Vagina (tissue), 2 donors: ENCODE measurements at regions not wholly inside any gene's neighbourhood (a gene's known extent, or its start where the extent isn't known, plus 50 kb on each side); places are given as distances from the start of the nearest gene placed in this dataset.

Source experiments
- DNase-seq, 2 donors: peaks; one replicate each; pipeline ENCODE4 v3.0.0-alpha.2; 2017; ENCODE audit errors: extremely low spot score in 2 of 2
- H3K27ac ChIP-seq: fragments of 200-600 bp; sonication (generic); one replicate; pipeline ENCODE4 v1.5.1; 2019
- H3K27me3 ChIP-seq: fragments of 200-600 bp; sonication (generic); one replicate; pipeline ENCODE4 v1.5.1; 2019
- H3K36me3 ChIP-seq, 2 donors: fragments of 200-600 bp; sonication (generic); one replicate each; pipeline ENCODE4 v1.5.1; 2017 to 2019
- H3K4me1 ChIP-seq: fragments of 200-600 bp; sonication (generic); one replicate; pipeline ENCODE4 v1.5.1; 2019
- H3K4me3 ChIP-seq, 2 donors: fragments of 200-600 bp; sonication (generic); 1 replicate in 1 of 2; 2 replicates in 1 of 2; pipeline ENCODE4 v1.5.1; 2016 to 2019
- H3K9me3 ChIP-seq: fragments of 200-600 bp; sonication (generic); one replicate; pipeline ENCODE4 v1.5.1; 2019
- POLR2A ChIP-seq, 2 donors: fragments of 450-650 bp; IDR thresholded peaks; one replicate each; pipeline ENCODE4 v1.6.1; 2017; ENCODE audit warnings: antibody characterized with exemption in 2 of 2, mild to moderate bottlenecking in 2 of 2, moderate library complexity in 2 of 2
- POLR2AphosphoS5 ChIP-seq, 2 donors: sonication (generic); formaldehyde crosslinking; IDR thresholded peaks; one replicate each; pipeline ENCODE4 v1.9.0; 2017; ENCODE audit warnings: antibody characterized with exemption in 2 of 2, mild to moderate bottlenecking in 2 of 2, low read depth in 1 of 2; ENCODE audit not compliant: insufficient read depth in 1 of 2
- intact Hi-C: fragments of 100-400 bp; cut with DNase I; formaldehyde crosslinking; loops from one replicate; pipeline ENCODE4 v1.15.1; 2023
- TF ChIP-seq, protein P1 (sequence below), 3 experiments: fragments of 450-650 bp in 2 of 3; fragments of 200-600 bp in 1 of 3; sonication (generic) in 1 of 3; IDR thresholded peaks; one replicate each; pipeline ENCODE4 v1.5.1; 2017 to 2019; ENCODE audit warnings: antibody characterized with exemption in 3 of 3, mild to moderate bottlenecking in 2 of 3, moderate library complexity in 2 of 3

DNA sequence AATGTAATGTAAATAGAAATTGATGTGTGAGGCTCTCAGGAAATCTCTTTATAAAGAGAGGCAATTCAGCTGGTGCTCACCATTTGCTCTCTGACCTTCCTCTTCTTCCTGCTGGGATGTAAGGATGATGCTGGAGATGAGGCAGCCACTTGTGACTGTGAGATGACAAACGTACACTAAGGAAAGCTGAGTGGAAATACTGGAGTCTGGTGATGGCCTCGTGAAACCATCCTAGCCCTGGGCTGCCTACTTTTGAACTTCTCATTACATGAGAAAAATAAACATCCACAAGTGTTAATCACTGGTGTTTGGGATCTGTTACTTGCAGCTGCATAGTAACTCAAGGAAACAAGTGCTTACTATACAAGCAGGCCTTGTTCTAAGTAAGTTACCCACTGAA lies 114.9 kb upstream of the NHSL1 start:
- no peak overlapping the region for H3K27ac ChIP-seq
- DNase-seq: no peak
- H3K27me3 ChIP-seq: no peaks in the 10 kb centered on the region
- H3K9me3 ChIP-seq: no peaks in the 10 kb centered on the region
- TF ChIP-seq POLR2A (IDR thresholded peaks at IDR 0.05) (no peak), POLR2AphosphoS5 (IDR thresholded peaks at IDR 0.05; ENCODE audit: insufficient read depth in 1 of 2, low read depth in 1 of 2) (no peak)
- TF ChIP-seq, protein P1, sequence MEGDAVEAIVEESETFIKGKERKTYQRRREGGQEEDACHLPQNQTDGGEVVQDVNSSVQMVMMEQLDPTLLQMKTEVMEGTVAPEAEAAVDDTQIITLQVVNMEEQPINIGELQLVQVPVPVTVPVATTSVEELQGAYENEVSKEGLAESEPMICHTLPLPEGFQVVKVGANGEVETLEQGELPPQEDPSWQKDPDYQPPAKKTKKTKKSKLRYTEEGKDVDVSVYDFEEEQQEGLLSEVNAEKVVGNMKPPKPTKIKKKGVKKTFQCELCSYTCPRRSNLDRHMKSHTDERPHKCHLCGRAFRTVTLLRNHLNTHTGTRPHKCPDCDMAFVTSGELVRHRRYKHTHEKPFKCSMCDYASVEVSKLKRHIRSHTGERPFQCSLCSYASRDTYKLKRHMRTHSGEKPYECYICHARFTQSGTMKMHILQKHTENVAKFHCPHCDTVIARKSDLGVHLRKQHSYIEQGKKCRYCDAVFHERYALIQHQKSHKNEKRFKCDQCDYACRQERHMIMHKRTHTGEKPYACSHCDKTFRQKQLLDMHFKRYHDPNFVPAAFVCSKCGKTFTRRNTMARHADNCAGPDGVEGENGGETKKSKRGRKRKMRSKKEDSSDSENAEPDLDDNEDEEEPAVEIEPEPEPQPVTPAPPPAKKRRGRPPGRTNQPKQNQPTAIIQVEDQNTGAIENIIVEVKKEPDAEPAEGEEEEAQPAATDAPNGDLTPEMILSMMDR (IDR thresholded peaks at IDR 0.05): no peak
- H3K36me3 ChIP-seq: no peaks in the 10 kb centered on the region
- intact Hi-C loops: no loop called here
- H3K4me1 ChIP-seq: no peaks in the 10 kb centered on the region
- H3K4me3 ChIP-seq: no peak overlapping the region

DNA sequence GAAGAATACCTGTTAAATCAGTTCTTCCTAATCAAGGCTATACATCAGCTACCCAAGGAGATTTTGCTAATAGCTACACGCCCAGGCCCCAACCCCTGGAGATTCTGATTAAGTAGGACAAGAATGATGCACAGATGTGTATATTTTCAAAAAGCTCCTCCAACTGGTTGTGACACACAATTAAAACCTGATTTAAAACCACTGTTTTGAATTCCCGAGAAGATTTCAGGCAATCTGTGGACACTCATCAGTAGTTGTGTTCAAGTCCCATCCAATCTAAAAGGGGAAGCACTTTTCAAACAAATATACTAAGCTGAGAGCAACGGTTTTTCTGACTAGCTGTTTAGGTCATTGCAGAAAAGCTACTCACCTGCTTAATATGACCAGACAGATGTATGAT lies 118.9 kb upstream of the NHSL1 start:
- intact Hi-C loops: no loop called here
- Histone ChIP-seq H3K9me3 (no peaks in the 10 kb centered on the region), H3K27ac (no peak overlapping the region), H3K36me3 (no peaks in the 10 kb centered on the region), H3K27me3 (no peaks in the 10 kb centered on the region), H3K4me1 (no peaks in the 10 kb centered on the region), H3K4me3 (no peak overlapping the region)
- TF ChIP-seq POLR2AphosphoS5 (IDR thresholded peaks at IDR 0.05; ENCODE audit: insufficient read depth in 1 of 2, low read depth in 1 of 2) (no peak), POLR2A (IDR thresholded peaks at IDR 0.05) (no peak)
- TF ChIP-seq, protein P1 (IDR thresholded peaks at IDR 0.05): no peak
- no peak for DNase-seq

DNA sequence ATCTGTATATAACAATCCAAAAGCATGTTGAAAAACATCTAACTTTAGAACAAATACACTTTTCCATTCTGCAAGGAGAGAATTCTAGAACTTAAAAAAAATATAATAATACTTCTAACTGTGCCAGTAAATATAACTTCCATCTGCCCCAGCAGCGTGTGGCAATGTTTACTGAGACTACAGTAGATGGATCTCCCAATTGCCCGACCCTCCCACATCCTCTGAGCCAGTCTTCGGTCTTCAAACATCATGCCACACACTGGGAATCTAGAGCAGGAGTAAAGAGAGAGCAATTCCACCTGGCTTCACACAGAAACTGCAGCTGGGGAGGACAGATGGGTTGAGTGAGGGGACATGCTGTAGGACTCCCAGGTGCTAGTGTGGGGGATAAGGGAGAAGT lies 121.3 kb upstream of the NHSL1 start:
- intact Hi-C loops: no loop called here
- Histone ChIP-seq H3K4me3 (no peak overlapping the region), H3K36me3 (no peaks in the 10 kb centered on the region), H3K4me1 (no peaks in the 10 kb centered on the region), H3K27ac (no peak overlapping the region), H3K27me3 (no peaks in the 10 kb centered on the region), H3K9me3 (no peaks in the 10 kb centered on the region)
- TF ChIP-seq POLR2A (IDR thresholded peaks at IDR 0.05) (no peak), POLR2AphosphoS5 (IDR thresholded peaks at IDR 0.05; ENCODE audit: insufficient read depth in 1 of 2, low read depth in 1 of 2) (no peak)
- TF ChIP-seq, protein P1 (IDR thresholded peaks at IDR 0.05): no peak
- no peak for DNase-seq

DNA sequence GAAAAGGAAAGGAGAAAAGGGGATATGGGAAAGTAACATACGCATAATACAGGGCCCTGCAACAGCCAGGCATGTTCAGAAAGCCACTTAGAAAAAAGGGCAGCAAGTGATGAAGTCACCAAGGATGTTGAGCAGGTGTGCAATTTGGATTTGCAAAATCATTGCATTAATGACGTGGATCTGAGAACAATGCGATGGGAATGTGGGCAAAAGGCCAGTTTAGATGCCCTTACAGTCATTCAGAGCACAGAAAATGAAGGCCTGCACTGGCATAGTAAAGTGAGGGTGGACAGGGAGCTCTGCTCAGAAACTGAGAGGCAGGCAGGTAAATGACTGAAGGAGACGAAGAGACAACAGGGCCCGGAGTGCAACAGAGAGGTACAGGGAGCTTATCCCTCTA lies 123.7 kb upstream of the NHSL1 start:
- H3K9me3 ChIP-seq: no peaks in the 10 kb centered on the region
- H3K4me3 ChIP-seq: no peak overlapping the region
- no peak for DNase-seq
- H3K27ac ChIP-seq: no peak overlapping the region
- intact Hi-C loops: no loop called here
- H3K36me3 ChIP-seq: no peaks in the 10 kb centered on the region
- no peaks in the 10 kb centered on the region for H3K27me3 ChIP-seq
- no peaks in the 10 kb centered on the region for H3K4me1 ChIP-seq
- TF ChIP-seq, protein P1 (IDR thresholded peaks at IDR 0.05): no peak
- TF ChIP-seq POLR2AphosphoS5 (IDR thresholded peaks at IDR 0.05; ENCODE audit: insufficient read depth in 1 of 2, low read depth in 1 of 2) (no peak), POLR2A (IDR thresholded peaks at IDR 0.05) (no peak)

DNA sequence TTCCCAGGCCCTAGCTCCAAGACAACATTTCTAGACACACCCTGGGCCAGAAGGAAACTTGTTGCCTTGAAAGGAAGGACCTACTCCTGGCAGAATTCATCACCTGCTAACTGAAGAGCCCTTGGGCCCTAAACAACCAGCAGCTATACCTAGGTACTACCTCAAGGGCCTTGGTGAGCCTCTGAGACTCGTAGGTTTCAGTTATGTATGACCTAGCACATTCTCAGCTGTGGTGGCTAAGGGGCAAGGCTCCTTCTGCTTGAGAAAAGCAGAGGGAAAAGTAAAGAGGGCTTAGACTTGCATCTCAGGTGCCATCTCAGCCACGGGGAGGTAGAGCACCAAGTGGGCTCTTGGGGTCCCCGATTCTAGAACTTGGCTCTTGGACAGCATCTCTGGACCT lies 132.3 kb upstream of the NHSL1 start:
- no peaks in the 10 kb centered on the region for H3K36me3 ChIP-seq
- TF ChIP-seq POLR2A (IDR thresholded peaks at IDR 0.05) (no peak), POLR2AphosphoS5 (IDR thresholded peaks at IDR 0.05; ENCODE audit: insufficient read depth in 1 of 2, low read depth in 1 of 2) (no peak)
- TF ChIP-seq, protein P1 (IDR thresholded peaks at IDR 0.05): no peak
- H3K4me3 ChIP-seq: no peak overlapping the region
- no peaks in the 10 kb centered on the region for H3K4me1 ChIP-seq
- H3K27ac ChIP-seq: no peak overlapping the region
- intact Hi-C loops: no loop called here
- DNase-seq: no peak
- H3K9me3 ChIP-seq: no peaks in the 10 kb centered on the region
- H3K27me3 ChIP-seq: no peaks in the 10 kb centered on the region
